H9 (cell line): ENCODE measurements at regions not wholly inside any gene's neighbourhood (a gene's known extent, or its start where the extent isn't known, plus 50 kb on each side); places are given as distances from the start of the nearest gene placed in this dataset.

Source experiments
- DNase-seq: peaks from one replicate; pipeline ENCODE4 v3.0.0-alpha.2; 2017
- H2AFZ ChIP-seq: one replicate; pipeline ENCODE4 v1.6.1; 2013; ENCODE audit warnings: mild to moderate bottlenecking, low read length, control low read depth, moderate library complexity
- H2AK5ac ChIP-seq: 2 replicates; pipeline ENCODE4 v1.6.1; 2013; ENCODE audit warnings: low read length, control low read depth, mixed read lengths; ENCODE audit not compliant: insufficient read length
- H2BK120ac ChIP-seq: one replicate; pipeline ENCODE4 v1.6.1; 2013; ENCODE audit warnings: low read depth, mild to moderate bottlenecking, low read length, control low read depth, inconsistent platforms; ENCODE audit not compliant: poor library complexity, severe bottlenecking
- H2BK12ac ChIP-seq: 2 replicates; pipeline ENCODE4 v1.6.1; 2013; ENCODE audit warnings: low read length, control low read depth, mixed read lengths, low read depth; ENCODE audit not compliant: insufficient read length
- H2BK15ac ChIP-seq: 2 replicates; pipeline ENCODE4 v1.6.1; 2013; ENCODE audit warnings: low read depth, low read length, control low read depth
- H2BK20ac ChIP-seq: one replicate; pipeline ENCODE4 v1.6.1; 2013; ENCODE audit warnings: low read depth, mild to moderate bottlenecking, low read length, control low read depth, inconsistent platforms; ENCODE audit not compliant: poor library complexity, severe bottlenecking
- H2BK5ac ChIP-seq: 2 replicates; pipeline ENCODE4 v1.6.1; 2013; ENCODE audit warnings: low read length, control low read depth, mixed read lengths; ENCODE audit not compliant: insufficient read length
- H3K14ac ChIP-seq: 2 replicates; pipeline ENCODE4 v1.6.1; 2013; ENCODE audit warnings: low read length, control low read depth; ENCODE audit not compliant: insufficient read depth
- H3K18ac ChIP-seq: 2 replicates; pipeline ENCODE4 v1.6.1; 2013; ENCODE audit warnings: low read depth, mild to moderate bottlenecking, mixed read lengths, low read length, control low read depth; ENCODE audit not compliant: insufficient read length
- H3K23ac ChIP-seq: 2 replicates; pipeline ENCODE4 v1.6.1; 2013; ENCODE audit warnings: low read length, control low read depth, mixed read lengths, low read depth; ENCODE audit not compliant: insufficient read length
- H3K23me2 ChIP-seq: 2 replicates; pipeline ENCODE4 v1.6.1; 2013; ENCODE audit warnings: low read depth, mild to moderate bottlenecking, mixed read lengths, low read length, control low read depth; ENCODE audit not compliant: insufficient read length, poor library complexity, severe bottlenecking
- H3K27ac ChIP-seq: 2 replicates; pipeline ENCODE4 v1.5.1; 2013; ENCODE audit warnings: low read length, control low read depth, mixed read lengths, low read depth; ENCODE audit not compliant: insufficient read length
- H3K27me3 ChIP-seq: 2 replicates; pipeline ENCODE4 v1.6.1; 2013; ENCODE audit warnings: low read length, control low read depth, inconsistent platforms; ENCODE audit not compliant: insufficient read depth
- H3K4ac ChIP-seq: 2 replicates; pipeline ENCODE4 v1.6.1; 2013; ENCODE audit warnings: low read depth, mild to moderate bottlenecking, control low read depth, inconsistent platforms, low read length, moderate library complexity
- H3K4me1 ChIP-seq: 2 replicates; pipeline ENCODE4 v1.6.1; 2013; ENCODE audit warnings: low read length, control low read depth, inconsistent platforms; ENCODE audit not compliant: insufficient read depth
- H3K4me2 ChIP-seq: 2 replicates; pipeline ENCODE4 v1.6.1; 2013; ENCODE audit warnings: low read length, control low read depth, mixed read lengths; ENCODE audit not compliant: insufficient read length, insufficient read depth
- H3K56ac ChIP-seq: 2 replicates; pipeline ENCODE4 v1.6.1; 2013; ENCODE audit warnings: low read depth, mild to moderate bottlenecking, mixed read lengths, low read length, control low read depth; ENCODE audit not compliant: insufficient read length
- H3K79me1 ChIP-seq: 2 replicates; pipeline ENCODE4 v1.6.1; 2013; ENCODE audit warnings: low read depth, mild to moderate bottlenecking, moderate library complexity, low read length, control low read depth, inconsistent platforms; ENCODE audit not compliant: insufficient read depth, poor library complexity, severe bottlenecking
- H3K79me2 ChIP-seq: 2 replicates; pipeline ENCODE4 v1.6.1; 2013; ENCODE audit warnings: low read length, control low read depth, inconsistent platforms; ENCODE audit not compliant: insufficient read depth
- H3K9ac ChIP-seq: 2 replicates; pipeline ENCODE4 v1.6.1; 2013; ENCODE audit warnings: low read length, control low read depth, mixed read lengths; ENCODE audit not compliant: insufficient read length; ENCODE audit errors: extremely low read depth
- H3K9me3 ChIP-seq: one replicate; pipeline ENCODE4 v1.6.1; 2013; ENCODE audit warnings: low read depth, low read length, inconsistent platforms; ENCODE audit not compliant: control insufficient read depth
- H3T11ph ChIP-seq: one replicate; pipeline ENCODE4 v1.6.1; 2013; ENCODE audit warnings: mild to moderate bottlenecking, low read length, control low read depth, inconsistent platforms
- H4K20me1 ChIP-seq: one replicate; pipeline ENCODE4 v1.6.1; 2013; ENCODE audit not compliant: control insufficient read depth, insufficient read length, insufficient read depth
- H4K5ac ChIP-seq: 2 replicates; pipeline ENCODE4 v1.6.1; 2013; ENCODE audit warnings: low read depth, mild to moderate bottlenecking, mixed read lengths, low read length, control low read depth; ENCODE audit not compliant: insufficient read length
- H4K8ac ChIP-seq: replicated peaks from 2 replicates; pipeline ENCODE4 v1.6.1; 2013; ENCODE audit warnings: low read length, control low read depth, mixed read lengths, low read depth; ENCODE audit not compliant: insufficient read length
- H4K91ac ChIP-seq: 2 replicates; pipeline ENCODE4 v1.6.1; 2013; ENCODE audit warnings: low read depth, mild to moderate bottlenecking, moderate library complexity, mixed read lengths, low read length, control low read depth; ENCODE audit not compliant: insufficient read length
- H3K27ac Mint-ChIP-seq, 3 experiments: 2 replicates in 2 of 3; 3 replicates in 1 of 3; pipeline ENCODE4 v1.8.0; 2020 to 2021; ENCODE audit warnings: mixed read lengths in 3 of 3, mild to moderate bottlenecking in 1 of 3, moderate library complexity in 1 of 3
- H3K27me3 Mint-ChIP-seq: 2 replicates; pipeline ENCODE4 v1.8.0; 2021; ENCODE audit warnings: low read depth, mild to moderate bottlenecking, moderate library complexity, mixed read lengths
- H3K36me3 Mint-ChIP-seq, 3 experiments: 2 replicates in 2 of 3; 3 replicates in 1 of 3; pipeline ENCODE4 v1.8.0; 2020 to 2021; ENCODE audit warnings: low read depth in 3 of 3, mixed read lengths in 3 of 3; ENCODE audit not compliant: insufficient read depth in 1 of 3
- H3K4me1 Mint-ChIP-seq, 2 experiments: 2 replicates each; pipeline ENCODE4 v1.8.0; 2020; ENCODE audit warnings: mixed read lengths in 2 of 2
- H3K4me3 Mint-ChIP-seq, 2 experiments: 2 replicates in 1 of 2; 3 replicates in 1 of 2; pipeline ENCODE4 v1.8.0; 2020 to 2021; ENCODE audit warnings: mild to moderate bottlenecking in 2 of 2, mixed read lengths in 2 of 2, moderate library complexity in 1 of 2
- H3K9me3 Mint-ChIP-seq, 2 experiments: 2 replicates in 1 of 2; 3 replicates in 1 of 2; pipeline ENCODE4 v1.8.0; 2020; ENCODE audit warnings: mild to moderate bottlenecking in 2 of 2, mixed read lengths in 2 of 2, moderate library complexity in 1 of 2
- WGBS: extraction: QIAGEN DNeasy Blood & Tissue Kit; methylation state at CpG from one replicate; pipeline ENCODE4 v1.1.7; 2013; ENCODE audit warnings: missing lambda C conversion rate, low lambda C conversion rate, mixed read lengths; ENCODE audit not compliant: insufficient read length; ENCODE audit errors: extremely low coverage; 5-methylcytosine and 5-hydroxymethylcytosine counted together
- TF ChIP-seq, protein P1 (sequence below): fragments of 200-600 bp; sonication (generic); conservative IDR thresholded peaks from 3 replicates; pipeline ENCODE4 v1.8.0; 2021; ENCODE audit warnings: antibody characterized with exemption, mild to moderate bottlenecking

DNA sequence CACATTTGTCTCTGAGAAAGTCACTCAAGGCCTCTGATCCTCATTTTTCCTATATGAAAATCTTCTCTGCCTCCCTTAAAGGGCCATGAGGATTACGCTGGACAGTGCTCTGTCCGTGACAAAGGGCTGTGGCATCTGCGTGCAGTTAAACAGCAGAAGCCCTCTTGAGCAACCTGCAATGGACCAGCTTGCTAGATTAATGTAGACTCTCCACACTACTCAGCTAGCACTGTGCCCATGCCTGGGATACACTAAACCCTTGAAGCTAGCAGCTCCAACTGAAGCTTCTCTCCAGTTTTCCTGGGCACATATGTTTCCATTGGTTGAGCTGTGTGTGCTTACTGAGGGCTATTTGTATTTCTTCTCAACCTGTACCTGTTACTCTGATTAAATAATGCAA is 303.8 kb downstream of the RPLP1 start:
- Histone ChIP-seq H2BK15ac (no peak overlapping the region), H2AK5ac (no peak overlapping the region), H3K79me2 (no peaks in the 10 kb centered on the region), H3K14ac (no peak overlapping the region), H3K18ac (no peak overlapping the region), H2BK120ac (no peak overlapping the region), H3K23me2 (no peaks in the 10 kb centered on the region), H3K9ac (no peak overlapping the region), H3K4me1 (peaks cover 4% of the 10 kb centered on the region; the same call in 1 of the 2 replicates), H4K91ac (no peak overlapping the region), H3K27me3 (no peaks in the 10 kb centered on the region), H2AFZ (no peak overlapping the region), H3K79me1 (no peaks in the 10 kb centered on the region), H4K5ac (no peak overlapping the region), H4K8ac (no peak overlapping the region), H3K23ac (no peak overlapping the region), H3K4me2 (no peak overlapping the region), H2BK20ac (no peak overlapping the region), H3K27ac (no peak overlapping the region), H3K56ac (no peak overlapping the region), H4K20me1 (no peaks in the 10 kb centered on the region), H3K9me3 (no peaks in the 10 kb centered on the region), H3T11ph (no peak overlapping the region), H2BK12ac (no peak overlapping the region), H3K4ac (no peak overlapping the region), H2BK5ac (no peak overlapping the region)
- WGBS: no CpG with 5 or more reads among the region's 3 CpGs
- TF ChIP-seq, protein P1, sequence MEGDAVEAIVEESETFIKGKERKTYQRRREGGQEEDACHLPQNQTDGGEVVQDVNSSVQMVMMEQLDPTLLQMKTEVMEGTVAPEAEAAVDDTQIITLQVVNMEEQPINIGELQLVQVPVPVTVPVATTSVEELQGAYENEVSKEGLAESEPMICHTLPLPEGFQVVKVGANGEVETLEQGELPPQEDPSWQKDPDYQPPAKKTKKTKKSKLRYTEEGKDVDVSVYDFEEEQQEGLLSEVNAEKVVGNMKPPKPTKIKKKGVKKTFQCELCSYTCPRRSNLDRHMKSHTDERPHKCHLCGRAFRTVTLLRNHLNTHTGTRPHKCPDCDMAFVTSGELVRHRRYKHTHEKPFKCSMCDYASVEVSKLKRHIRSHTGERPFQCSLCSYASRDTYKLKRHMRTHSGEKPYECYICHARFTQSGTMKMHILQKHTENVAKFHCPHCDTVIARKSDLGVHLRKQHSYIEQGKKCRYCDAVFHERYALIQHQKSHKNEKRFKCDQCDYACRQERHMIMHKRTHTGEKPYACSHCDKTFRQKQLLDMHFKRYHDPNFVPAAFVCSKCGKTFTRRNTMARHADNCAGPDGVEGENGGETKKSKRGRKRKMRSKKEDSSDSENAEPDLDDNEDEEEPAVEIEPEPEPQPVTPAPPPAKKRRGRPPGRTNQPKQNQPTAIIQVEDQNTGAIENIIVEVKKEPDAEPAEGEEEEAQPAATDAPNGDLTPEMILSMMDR: no peak
- H3K27me3 Mint-ChIP-seq: peaks cover 15% of the 10 kb centered on the region
- peaks cover 11 to 12% of the 10 kb centered on the region in 2 experiments for H3K4me1 Mint-ChIP-seq
- DNase-seq: no peak
- peaks cover 9 to 11% of the 10 kb centered on the region in 2 experiments for H3K9me3 Mint-ChIP-seq
- no peak overlapping the region for H3K27ac Mint-ChIP-seq
- H3K36me3 Mint-ChIP-seq: peaks cover 0 to 12% (median 6%) of the 10 kb centered on the region in 3 experiments; a peak in 5 of 7 replicates
- no peak overlapping the region for H3K4me3 Mint-ChIP-seq
